Lung (tissue), 11 donors: ENCODE measurements at regions not wholly inside any gene's neighbourhood (a gene's known extent, or its start where the extent isn't known, plus 50 kb on each side); places are given as distances from the start of the nearest gene placed in this dataset.

Source experiments
- ATAC-seq: fragments of 200-7000 bp; cut with Tn5 transposase; one replicate; pipeline ENCODE4 v1.9.1; 2020; ENCODE audit warnings: moderate number of reproducible peaks; ENCODE audit not compliant: insufficient read depth, low FRiP score
- DNase-seq, 3 donors: peaks; one replicate each; pipeline ENCODE4 v3.0.0-alpha.2; 2013 to 2017
- H3K27ac ChIP-seq, 2 donors: one replicate each; pipeline ENCODE4 v1.5.1; 2013; ENCODE audit warnings: mild to moderate bottlenecking in 2 of 2, moderate library complexity in 2 of 2, control low read depth in 1 of 2, inconsistent platforms in 1 of 2, low read depth in 1 of 2, low read length in 1 of 2
- H3K27me3 ChIP-seq, 3 donors: one replicate each; pipeline ENCODE4 v1.5.1; 2013; ENCODE audit warnings: low read length in 2 of 3; ENCODE audit not compliant: control insufficient read depth in 3 of 3, insufficient read depth in 3 of 3
- H3K36me3 ChIP-seq, 4 donors: one replicate each; pipeline ENCODE4 v1.5.1; 2013; ENCODE audit warnings: low read length in 4 of 4, mild to moderate bottlenecking in 1 of 4, moderate library complexity in 1 of 4; ENCODE audit not compliant: control insufficient read depth in 4 of 4, insufficient read depth in 4 of 4
- H3K4me1 ChIP-seq, 5 donors: one replicate each; pipeline ENCODE4 v1.5.1; 2013; ENCODE audit warnings: low read length in 5 of 5, mild to moderate bottlenecking in 2 of 5, moderate library complexity in 1 of 5; ENCODE audit not compliant: control insufficient read depth in 5 of 5, insufficient read depth in 5 of 5
- H3K4me3 ChIP-seq: one replicate; pipeline ENCODE4 v1.5.1; 2013; ENCODE audit warnings: mild to moderate bottlenecking, control low read depth, moderate library complexity
- H3K9ac ChIP-seq, 2 donors: one replicate each; pipeline ENCODE4 v1.5.1; 2013; ENCODE audit warnings: low read length in 2 of 2, control low read depth in 1 of 2; ENCODE audit not compliant: insufficient read depth in 1 of 2
- H3K9me3 ChIP-seq, 4 donors: one replicate each; pipeline ENCODE4 v1.5.1; 2013; ENCODE audit warnings: low read length in 3 of 4, mild to moderate bottlenecking in 1 of 4, moderate library complexity in 1 of 4; ENCODE audit not compliant: control insufficient read depth in 4 of 4, insufficient read depth in 3 of 4
- CTCF ChIP-seq: IDR thresholded peaks from 2 replicates; pipeline ENCODE4 v1.5.1; 2012; ENCODE audit warnings: mild to moderate bottlenecking; ENCODE audit errors: control extremely low read depth, extremely low read depth
- WGBS, 2 donors: extraction: QIAGEN DNeasy Blood & Tissue Kit; methylation state at CpG; one replicate each; pipeline ENCODE4 v1.1.7; 2013; 5-methylcytosine and 5-hydroxymethylcytosine counted together
- donor health status: control.
- donor health status: control.
- donor health status: Bipolar disorder and iron deficiency.
- donor health status: healthy.
- donor health status: DM: yes; HTN: yes; CAD: no.

- no peak for TF ChIP-seq CTCF
- Histone ChIP-seq H3K9ac (no peak overlapping the region), H3K27me3 (no peaks in the 10 kb centered on the region), H3K9me3 (no peaks in the 10 kb centered on the region), H3K36me3 (no peaks in the 10 kb centered on the region), H3K4me1 (peaks cover 0 to 2% (median 0%) of the 10 kb centered on the region in 5 donors), H3K4me3 (no peak overlapping the region), H3K27ac (no peak overlapping the region)
- WGBS, 2 donors = 89 to 90% methylated on average over 2 of the region's 2 CpGs
- DNase-seq (no peak), ATAC-seq (no peak)
Measured at GRCh38 chr9:2292733-2293132, 277.6 kb downstream of the SMARCA2 start.

GRCh38 chr9:2297771-2298170 is 282.6 kb downstream of the SMARCA2 start:
- no peak for ATAC-seq
- no peaks in the 10 kb centered on the region for H3K36me3 ChIP-seq

GRCh38 chr9:2298217-2298616 is 283.1 kb downstream of the SMARCA2 start:
- Histone ChIP-seq H3K27ac (no peak overlapping the region), H3K36me3 (no peaks in the 10 kb centered on the region), H3K4me3 (no peak overlapping the region), H3K9me3 (peaks cover 0 to 2% (median under 1%) of the 10 kb centered on the region in 4 donors), H3K4me1 (peaks cover 0 to 2% (median 0%) of the 10 kb centered on the region in 5 donors), H3K9ac (no peak overlapping the region), H3K27me3 (no peaks in the 10 kb centered on the region)
- 88 to 96% methylated on average over 1 of the region's 1 CpG for WGBS, 2 donors
- no peak for TF ChIP-seq CTCF
- DNase-seq (no peak), ATAC-seq (no peak)

More at GRCh38 chr9:2297771-2298170, 282.6 kb downstream of the SMARCA2 start:
- peaks cover 0 to 2% (median under 1%) of the 10 kb centered on the region in 4 donors for H3K9me3 ChIP-seq
- DNase-seq = no peak
- WGBS, 2 donors = 68 to 91% methylated on average over 1 of the region's 1 CpG
- no peak overlapping the region for H3K27ac ChIP-seq
- H3K9ac ChIP-seq = no peak overlapping the region
- no peak for TF ChIP-seq CTCF
- H3K4me1 ChIP-seq = peaks cover 0 to 2% (median 0%) of the 10 kb centered on the region in 5 donors
- H3K27me3 ChIP-seq = no peaks in the 10 kb centered on the region
- no peak overlapping the region for H3K4me3 ChIP-seq
